ENCODE measurements at regions not wholly inside any gene's neighbourhood (a gene's known extent, or its start where the extent isn't known, plus 50 kb on each side); places are given as distances from the start of the nearest gene placed in this dataset.

GRCh38 chr1:218182455-218182854 is 102.6 kb upstream of the RRP15 start:
- H3K27me3 Mint-ChIP-seq (ENCODE audit: insufficient read depth) = peaks cover 2% of the 10 kb centered on the region; the same call in 1 of the 2 replicates

GRCh38 chr1:218200979-218201378 is 84.1 kb upstream of the RRP15 start:
- Mint-ChIP-seq H3K27ac (no peak overlapping the region), H3K36me3 (ENCODE audit: low read depth) (no peaks in the 10 kb centered on the region), H3K4me3 (no peak overlapping the region), H3K4me1 (ENCODE audit: low read depth) (no peaks in the 10 kb centered on the region), H3K9me3 (no peaks in the 10 kb centered on the region; the same call in 1 of the 2 replicates), H3K27me3 (ENCODE audit: insufficient read depth) (no peaks in the 10 kb centered on the region; the same call in none of the 2 replicates)
- DNase-seq = no peak
- no peak for TF ChIP-seq CTCF (IDR thresholded peaks at IDR 0.05)

More at GRCh38 chr1:218182455-218182854, 102.6 kb upstream of the RRP15 start:
- no peaks in the 10 kb centered on the region for H3K4me1 Mint-ChIP-seq (ENCODE audit: low read depth)
- no peak overlapping the region for H3K4me3 Mint-ChIP-seq
- no peak overlapping the region for H3K27ac Mint-ChIP-seq
- H3K36me3 Mint-ChIP-seq (ENCODE audit: low read depth) = no peaks in the 10 kb centered on the region
- TF ChIP-seq CTCF (IDR thresholded peaks at IDR 0.05) = no peak
- H3K9me3 Mint-ChIP-seq = no peaks in the 10 kb centered on the region
- no peak for DNase-seq

- Mint-ChIP-seq H3K27ac (no peak overlapping the region), H3K27me3 (ENCODE audit: insufficient read depth) (no peaks in the 10 kb centered on the region; the same call in none of the 2 replicates), H3K36me3 (ENCODE audit: low read depth) (no peaks in the 10 kb centered on the region), H3K4me1 (ENCODE audit: low read depth) (no peaks in the 10 kb centered on the region), H3K4me3 (no peak overlapping the region), H3K9me3 (no peaks in the 10 kb centered on the region; the same call in 1 of the 2 replicates)
- no peak for TF ChIP-seq CTCF (IDR thresholded peaks at IDR 0.05)
- DNase-seq = no peak
These were observed 83.5 kb upstream of the RRP15 start for GRCh38 chr1:218201601-218202000.

- H3K9me3 Mint-ChIP-seq = no peaks in the 10 kb centered on the region; the same call in 1 of the 2 replicates
- no peaks in the 10 kb centered on the region for H3K36me3 Mint-ChIP-seq (ENCODE audit: low read depth)
- H3K4me3 Mint-ChIP-seq = no peak overlapping the region
- peaks cover 27% of the 10 kb centered on the region for H3K4me1 Mint-ChIP-seq (ENCODE audit: low read depth)
- no peak for DNase-seq
- no peak for TF ChIP-seq CTCF (IDR thresholded peaks at IDR 0.05)
- no peaks in the 10 kb centered on the region; the same call in 1 of the 2 replicates for H3K27me3 Mint-ChIP-seq (ENCODE audit: insufficient read depth)
- H3K27ac Mint-ChIP-seq = no peak overlapping the region
These were observed 79.4 kb upstream of the RRP15 start for GRCh38 chr1:218205721-218206120.

- Mint-ChIP-seq H3K27me3 (ENCODE audit: insufficient read depth) (no peaks in the 10 kb centered on the region; the same call in 1 of the 2 replicates), H3K9me3 (no peaks in the 10 kb centered on the region; the same call in 1 of the 2 replicates), H3K4me1 (ENCODE audit: low read depth) (peaks cover 40% of the 10 kb centered on the region), H3K36me3 (ENCODE audit: low read depth) (no peaks in the 10 kb centered on the region), H3K27ac (no peak overlapping the region), H3K4me3 (no peak overlapping the region)
- peak; percentile 52 for DNase-seq
- no peak for TF ChIP-seq CTCF (IDR thresholded peaks at IDR 0.05)
These were observed 77.9 kb upstream of the RRP15 start for GRCh38 chr1:218207194-218207593.

All from HFFc6 (cell line).